ENCODE measurements at regions not wholly inside any gene's neighbourhood (a gene's known extent, or its start where the extent isn't known, plus 50 kb on each side); places are given as distances from the start of the nearest gene placed in this dataset.

- peaks cover 16% of the 10 kb centered on the region for H3K4me1 ChIP-seq (ENCODE audit: insufficient read depth, low read length, poor library complexity, severe bottlenecking)
- TF ChIP-seq EZH2 (IDR thresholded peaks at IDR 0.05; ENCODE audit: borderline replicate concordance, low read depth, low read length, poor library complexity, severe bottlenecking) (no peak), CTCF (conservative IDR thresholded peaks at IDR 0.05; ENCODE audit: low read depth, low read length) (no peak)
- ChIA-PET POLR2A (ENCODE audit: low non-redundant PET) (no interaction called here), CTCF (no interaction called here)
- H3K27me3 ChIP-seq (replicated peaks; ENCODE audit: insufficient read depth, low read depth, low read length, poor library complexity): no peaks in the 10 kb centered on the region
- no peak overlapping the region for H3K4me3 ChIP-seq (ENCODE audit: low read depth, low read length, poor library complexity, severe bottlenecking)
- no peaks in the 10 kb centered on the region for H3K9me3 ChIP-seq (ENCODE audit: low read depth, low read length, poor library complexity, severe bottlenecking)
- H3K36me3 ChIP-seq (ENCODE audit: insufficient read depth, low read length, poor library complexity, severe bottlenecking): no peaks in the 10 kb centered on the region
- no TSS peak for BruUV-seq (replicated peaks)
- DNase-seq (ENCODE audit: low spot score): no peak
- H3K27ac ChIP-seq (ENCODE audit: low read depth, low read length, poor library complexity, severe bottlenecking): no peak overlapping the region
- intact Hi-C loops (cut with micrococcal nuclease; ENCODE audit: unreplicated experiment): loop anchor here (10.0 kb wide), 1 partner anchor 412 kb away; no protein-coding TSS in a partner anchor
Observed at GRCh38 chr3:99526921-99527320, 111.5 kb upstream of the COL8A1 start.

- Histone ChIP-seq H3K27me3 (replicated peaks; ENCODE audit: insufficient read depth, low read depth, low read length, poor library complexity) (no peaks in the 10 kb centered on the region), H3K27ac (ENCODE audit: low read depth, low read length, poor library complexity, severe bottlenecking) (peak overlapping the region; percentile 11), H3K36me3 (ENCODE audit: insufficient read depth, low read length, poor library complexity, severe bottlenecking) (no peaks in the 10 kb centered on the region), H3K4me1 (ENCODE audit: insufficient read depth, low read length, poor library complexity, severe bottlenecking) (peaks cover 16% of the 10 kb centered on the region), H3K4me3 (ENCODE audit: low read depth, low read length, poor library complexity, severe bottlenecking) (no peak overlapping the region), H3K9me3 (ENCODE audit: low read depth, low read length, poor library complexity, severe bottlenecking) (no peaks in the 10 kb centered on the region)
- TF ChIP-seq CTCF (conservative IDR thresholded peaks at IDR 0.05; ENCODE audit: low read depth, low read length) (no peak), EZH2 (IDR thresholded peaks at IDR 0.05; ENCODE audit: borderline replicate concordance, low read depth, low read length, poor library complexity, severe bottlenecking) (no peak)
- no peak for DNase-seq (ENCODE audit: low spot score)
- intact Hi-C loops (cut with micrococcal nuclease; ENCODE audit: unreplicated experiment): loop anchor here (10.0 kb wide), 1 partner anchor 410 kb away; no protein-coding TSS in a partner anchor
- CTCF ChIA-PET: no interaction called here
- BruUV-seq (replicated peaks): no TSS peak
- POLR2A ChIA-PET (ENCODE audit: low non-redundant PET): no interaction called here
Observed at GRCh38 chr3:99524559-99524958, 113.8 kb upstream of the COL8A1 start.

GRCh38 chr3:99523431-99524127 is 114.8 kb upstream of the COL8A1 start:
- Histone ChIP-seq H3K27ac (ENCODE audit: low read depth, low read length, poor library complexity, severe bottlenecking) (peak overlapping the region; percentile 11), H3K27me3 (replicated peaks; ENCODE audit: insufficient read depth, low read depth, low read length, poor library complexity) (no peaks in the 10 kb centered on the region), H3K4me1 (ENCODE audit: insufficient read depth, low read length, poor library complexity, severe bottlenecking) (peaks cover 16% of the 10 kb centered on the region), H3K36me3 (ENCODE audit: insufficient read depth, low read length, poor library complexity, severe bottlenecking) (no peaks in the 10 kb centered on the region), H3K9me3 (ENCODE audit: low read depth, low read length, poor library complexity, severe bottlenecking) (no peaks in the 10 kb centered on the region), H3K4me3 (ENCODE audit: low read depth, low read length, poor library complexity, severe bottlenecking) (no peak overlapping the region)
- POLR2A ChIA-PET (ENCODE audit: low non-redundant PET): no interaction called here
- BruUV-seq (replicated peaks): no TSS peak
- no peak for TF ChIP-seq CTCF (conservative IDR thresholded peaks at IDR 0.05; ENCODE audit: low read depth, low read length)
- no peak for TF ChIP-seq EZH2 (IDR thresholded peaks at IDR 0.05; ENCODE audit: borderline replicate concordance, low read depth, low read length, poor library complexity, severe bottlenecking)
- CTCF ChIA-PET: no interaction called here
- no peak for DNase-seq (ENCODE audit: low spot score)
- intact Hi-C loops (cut with micrococcal nuclease; ENCODE audit: unreplicated experiment): loop anchor here (10.0 kb wide), 1 partner anchor 409 kb away; no protein-coding TSS in a partner anchor
